ENCODE measurements at regions not wholly inside any gene's neighbourhood (a gene's known extent, or its start where the extent isn't known, plus 50 kb on each side); places are given as distances from the start of the nearest gene placed in this dataset.
A peak's percentile ranks its signal among the peaks of the same experiment; 100 is the strongest.

DNA sequence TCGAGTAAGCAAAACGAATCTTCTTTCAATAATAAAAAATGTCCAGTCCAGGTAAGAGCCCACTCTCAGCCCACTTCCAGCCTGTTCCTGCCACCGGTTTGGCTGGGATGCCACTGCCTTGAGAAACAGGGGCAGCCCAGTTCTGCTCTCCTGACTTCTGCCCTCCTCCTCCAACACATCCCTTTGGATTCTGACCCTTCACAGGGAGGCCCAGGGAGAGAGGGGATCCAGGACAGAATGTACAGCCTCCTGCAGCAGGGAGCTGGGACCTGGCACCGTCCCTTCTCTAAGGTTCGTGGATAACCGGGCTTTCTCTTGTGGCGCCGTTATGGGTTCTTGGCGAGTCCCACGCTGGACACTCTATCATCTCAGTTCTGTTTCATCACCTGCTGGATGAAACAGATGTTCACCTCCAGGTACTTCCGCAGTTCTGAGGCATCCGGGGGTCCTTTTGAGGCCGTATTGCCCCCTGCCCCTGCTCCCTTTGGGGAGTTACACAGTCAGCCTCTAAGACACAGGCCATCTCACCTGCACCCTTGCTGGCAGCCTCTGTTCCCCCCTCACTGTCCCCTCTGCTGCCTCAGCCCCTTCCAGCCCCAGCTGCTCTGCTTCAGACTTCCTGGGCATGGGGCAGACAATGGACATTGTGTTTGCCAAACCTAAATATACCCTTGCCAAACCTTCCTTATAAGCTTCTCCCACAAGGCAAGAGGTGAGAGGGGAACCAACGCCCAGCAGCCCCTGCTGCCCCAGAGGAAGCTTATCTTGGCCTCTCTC is 203.8 kb upstream of the ZMIZ1 start:
- DNase-seq (ENCODE audit: low read depth in 2 of 3, low spot score in 2 of 3) = no peak

DNA sequence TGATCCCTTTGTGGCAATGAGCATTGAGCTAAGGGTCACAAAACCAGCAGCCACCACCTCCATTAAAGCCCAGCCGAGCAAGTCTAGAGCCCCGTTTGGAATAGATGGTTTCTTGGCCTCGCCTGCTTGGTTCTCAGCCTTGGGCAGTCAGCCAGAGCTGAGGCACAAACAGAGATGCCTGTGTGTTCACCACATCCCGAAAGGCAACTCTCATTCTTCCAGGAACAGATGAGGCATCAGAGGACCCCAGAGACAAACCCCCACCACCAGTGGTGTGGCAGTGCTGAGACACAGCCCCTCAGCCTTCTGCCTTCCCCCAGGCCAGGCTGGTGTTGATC is 203.3 kb upstream of the ZMIZ1 start:
- DNase-seq (ENCODE audit: low read depth in 2 of 3, low spot score in 2 of 3) = no peak

DNA sequence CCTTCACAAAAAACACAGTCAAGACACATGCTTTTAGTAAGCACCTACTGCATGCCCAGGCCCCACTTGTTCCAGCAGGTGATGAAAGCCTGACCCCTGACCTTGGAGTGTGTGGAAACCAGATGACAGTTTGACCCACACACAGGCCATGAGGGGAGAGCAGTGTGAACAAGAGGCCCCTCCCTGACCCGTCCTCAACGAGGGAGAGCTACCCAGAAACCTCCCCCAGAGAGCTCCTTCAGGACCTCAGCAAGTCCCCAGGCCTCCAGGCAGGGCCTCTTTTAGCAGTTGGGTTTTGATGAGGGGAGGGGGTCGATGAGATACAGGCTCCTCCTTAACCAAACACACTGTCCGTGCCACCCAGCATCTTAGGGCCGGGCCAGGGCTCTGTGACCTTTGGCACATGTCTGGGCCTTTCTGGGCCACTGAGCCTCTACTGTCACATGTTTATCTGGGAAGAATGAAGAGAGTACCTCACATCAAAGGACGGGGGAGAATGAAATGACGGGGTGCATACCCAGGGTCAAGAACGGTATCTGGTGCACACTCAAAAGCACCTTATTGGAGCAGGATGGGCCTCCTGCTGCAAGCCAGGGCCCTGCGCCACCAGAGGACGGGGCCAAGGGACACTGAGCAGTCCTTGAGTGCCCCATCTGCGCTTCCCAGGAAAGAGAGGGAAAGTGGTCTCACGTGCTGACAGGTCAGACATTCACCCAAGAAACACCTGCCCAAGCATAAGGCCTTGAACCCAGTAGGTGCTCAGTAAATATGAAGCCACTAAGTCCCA is 202.6 kb upstream of the ZMIZ1 start:
- no peak for DNase-seq (ENCODE audit: low read depth in 2 of 3, low spot score in 2 of 3)

DNA sequence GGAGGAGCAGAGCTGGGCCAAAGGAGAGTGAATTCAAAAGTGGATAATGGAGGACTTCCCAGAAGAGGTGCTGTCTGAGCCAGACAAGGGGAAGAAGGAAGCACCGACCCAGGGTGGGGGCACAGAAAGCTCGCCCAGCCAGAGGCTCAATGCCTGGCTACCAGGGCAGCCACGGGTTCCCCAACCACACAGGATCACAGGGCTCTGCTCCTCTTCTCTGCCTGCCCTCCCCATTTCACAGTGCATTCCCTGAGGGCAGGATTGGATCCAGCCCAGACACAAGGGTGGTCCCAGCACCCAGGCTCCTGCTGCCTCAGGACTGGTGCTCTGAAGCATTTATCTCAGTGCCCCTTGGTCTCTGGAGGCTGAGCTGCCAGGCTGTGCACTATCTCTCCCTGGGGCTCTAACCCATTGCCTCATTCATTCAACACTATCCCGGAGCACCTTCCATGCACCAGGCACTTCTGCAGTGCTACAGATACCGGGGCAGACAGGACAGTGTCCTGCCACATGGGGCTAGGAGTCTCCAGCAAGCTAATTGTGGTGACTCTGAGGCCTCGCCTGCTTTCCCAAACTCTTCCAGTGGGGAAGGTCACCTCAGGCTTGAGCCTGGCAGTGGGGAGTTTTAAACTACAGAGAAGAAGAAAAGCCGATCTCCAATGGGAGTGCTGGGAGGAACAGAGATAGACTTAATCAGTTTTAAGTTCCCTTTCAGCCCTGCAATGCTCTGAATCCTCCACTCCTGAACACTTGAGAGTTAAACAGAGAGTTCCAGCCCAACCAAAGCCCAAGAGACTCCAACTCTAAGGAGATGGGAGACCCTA is 201.8 kb upstream of the ZMIZ1 start:
- no peak for DNase-seq (ENCODE audit: low read depth in 2 of 3, low spot score in 2 of 3)

DNA sequence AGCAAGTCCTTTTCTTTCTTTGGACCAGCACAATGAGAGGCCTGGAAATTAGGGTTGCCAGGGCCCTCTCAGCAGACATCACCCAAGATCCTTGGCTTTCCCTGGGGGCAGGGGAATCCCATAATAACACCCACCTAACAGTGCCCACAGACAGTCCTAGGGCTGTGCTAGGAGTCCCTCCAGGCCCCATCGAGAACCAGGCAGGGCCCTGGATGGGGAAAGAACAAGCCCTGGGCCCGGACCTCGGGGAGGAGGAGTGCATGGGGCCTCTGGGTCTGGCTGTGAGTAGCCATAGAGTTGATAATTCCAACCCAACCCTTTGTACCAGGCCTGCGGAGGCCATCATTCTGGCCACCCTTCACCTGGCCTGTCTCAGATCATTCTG is 201.2 kb upstream of the ZMIZ1 start:
- no peak for DNase-seq (ENCODE audit: low read depth in 2 of 3, low spot score in 2 of 3)

DNA sequence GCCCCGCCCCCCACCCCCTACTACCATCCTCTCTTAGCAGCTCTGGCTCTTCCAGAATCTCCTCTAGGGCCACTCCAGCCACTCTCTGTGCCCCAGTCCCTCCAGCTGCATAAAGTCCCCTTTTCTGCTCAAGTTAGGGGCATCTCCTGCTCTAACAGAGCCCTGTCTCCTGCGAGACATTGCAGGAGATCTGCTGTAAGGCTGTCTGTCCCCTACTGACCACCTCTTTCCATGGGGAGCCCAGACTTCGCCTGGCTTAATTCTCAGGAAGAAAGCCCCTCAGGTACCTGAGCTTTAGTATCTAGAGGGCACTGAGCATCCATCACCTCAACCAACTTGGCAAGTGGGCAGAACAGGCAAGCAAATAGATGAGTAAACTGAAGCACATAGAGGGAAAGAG is 200.7 kb upstream of the ZMIZ1 start:
- DNase-seq (ENCODE audit: low read depth in 2 of 3, low spot score in 2 of 3) = no peak

DNA sequence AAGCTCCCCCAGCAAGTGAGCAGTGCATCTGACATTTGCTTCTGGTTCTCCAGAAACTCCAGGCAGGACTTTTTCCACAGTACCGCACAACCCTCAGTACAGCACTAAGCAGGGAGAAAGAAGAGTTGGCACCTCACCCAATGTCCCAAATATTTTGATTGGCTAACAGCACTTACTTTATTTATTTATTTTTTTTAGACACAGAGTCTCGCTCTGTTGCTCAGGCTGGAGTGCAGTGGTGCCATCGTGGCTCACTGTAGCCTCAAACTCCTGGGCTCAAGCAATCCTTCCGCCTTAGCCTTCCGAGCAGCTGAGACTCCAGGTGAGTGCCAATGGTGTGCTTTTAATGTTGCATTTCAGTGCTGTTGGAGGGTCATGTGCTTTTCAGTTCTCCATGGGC is 200.3 kb upstream of the ZMIZ1 start:
- DNase-seq (ENCODE audit: low read depth in 2 of 3, low spot score in 2 of 3) = no peak

DNA sequence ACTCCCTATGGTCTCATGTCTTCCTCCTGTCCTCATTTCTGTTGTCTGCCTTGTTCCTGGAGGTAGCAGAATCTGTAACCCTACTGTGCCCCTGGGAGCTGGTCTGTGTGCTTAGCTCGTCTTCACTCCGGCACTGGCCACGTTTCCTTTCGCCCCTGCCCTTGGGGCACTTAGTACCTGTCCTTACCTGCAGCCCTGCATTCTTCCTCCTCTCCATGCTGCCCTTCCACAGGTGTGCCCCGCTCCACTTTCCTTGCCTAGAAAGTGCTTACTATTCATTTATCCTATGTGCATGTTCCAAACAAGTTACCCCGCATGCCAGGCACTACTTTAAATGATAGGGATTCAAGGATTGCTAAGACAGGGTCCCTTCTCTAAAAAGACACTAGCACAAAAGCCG is 199.9 kb upstream of the ZMIZ1 start:
- DNase-seq (ENCODE audit: low read depth in 2 of 3, low spot score in 2 of 3) = no peak

DNA sequence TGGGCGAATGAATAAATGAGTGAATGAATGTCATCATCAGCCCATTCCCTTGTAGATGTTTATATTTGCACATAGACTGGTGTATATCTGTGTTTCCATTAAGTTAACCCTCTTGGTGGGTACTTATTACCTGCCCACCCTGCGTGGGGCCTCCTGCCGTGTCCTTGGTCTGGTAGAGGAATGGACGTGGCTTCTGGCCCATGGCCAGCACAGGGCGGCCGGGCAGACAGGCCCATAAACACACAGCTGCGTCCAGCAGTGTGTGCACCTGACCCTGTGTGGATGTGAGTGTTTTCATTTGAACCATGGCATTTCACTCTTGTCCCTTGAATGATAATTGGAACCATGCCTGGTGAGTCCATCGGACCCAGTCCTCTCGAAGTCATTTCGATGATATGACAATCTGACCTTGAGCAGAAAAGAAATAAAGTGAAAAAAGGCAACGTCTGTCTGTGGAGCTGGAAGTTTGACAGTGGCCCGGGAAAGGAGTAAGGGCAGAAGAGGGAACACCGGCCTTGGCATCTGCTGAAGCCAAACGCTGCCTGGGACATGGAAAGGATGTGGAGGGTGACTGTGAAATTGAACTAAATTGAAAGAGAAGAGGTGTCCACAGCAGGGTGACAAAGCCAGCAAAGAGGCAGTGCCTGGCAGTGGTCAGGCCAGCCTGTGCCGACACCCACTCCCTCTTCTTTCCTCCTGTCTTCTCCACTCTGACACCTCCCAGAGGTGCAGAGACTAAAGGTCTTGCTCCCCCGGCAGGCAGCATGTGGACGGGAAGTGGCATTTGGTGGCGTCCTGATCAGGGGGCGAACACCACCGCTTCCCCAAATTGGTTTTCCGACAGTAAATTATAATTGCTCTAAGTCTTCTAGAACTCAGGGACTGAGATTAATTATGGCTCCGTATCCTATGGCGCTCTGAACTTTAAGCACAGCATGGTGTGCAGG is 199.0 kb upstream of the ZMIZ1 start:
- DNase-seq (ENCODE audit: low read depth in 2 of 3, low spot score in 2 of 3) = peak in 2 of 3 donors; percentile 20 to 78

DNA sequence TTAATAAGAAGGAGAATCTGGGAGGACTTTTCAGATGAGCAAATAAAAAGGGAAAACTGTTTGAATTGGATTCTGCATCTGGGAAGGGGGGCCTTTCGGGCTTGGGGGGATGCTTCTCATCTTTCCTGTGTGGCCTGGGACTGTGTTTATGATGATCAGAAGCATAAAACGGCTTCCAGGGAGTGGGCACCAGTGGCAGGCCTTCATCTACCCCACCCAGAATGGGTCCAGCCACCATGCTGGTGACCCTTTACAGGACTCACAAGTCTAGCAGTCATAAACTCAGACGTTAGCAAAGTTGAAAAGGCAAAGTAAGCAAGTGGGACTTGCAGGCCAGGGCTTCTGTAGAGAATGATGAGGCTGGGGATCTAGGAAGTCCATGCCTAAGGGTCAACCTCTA is 198.3 kb upstream of the ZMIZ1 start:
- DNase-seq (ENCODE audit: low read depth in 2 of 3, low spot score in 2 of 3) = no peak

DNA sequence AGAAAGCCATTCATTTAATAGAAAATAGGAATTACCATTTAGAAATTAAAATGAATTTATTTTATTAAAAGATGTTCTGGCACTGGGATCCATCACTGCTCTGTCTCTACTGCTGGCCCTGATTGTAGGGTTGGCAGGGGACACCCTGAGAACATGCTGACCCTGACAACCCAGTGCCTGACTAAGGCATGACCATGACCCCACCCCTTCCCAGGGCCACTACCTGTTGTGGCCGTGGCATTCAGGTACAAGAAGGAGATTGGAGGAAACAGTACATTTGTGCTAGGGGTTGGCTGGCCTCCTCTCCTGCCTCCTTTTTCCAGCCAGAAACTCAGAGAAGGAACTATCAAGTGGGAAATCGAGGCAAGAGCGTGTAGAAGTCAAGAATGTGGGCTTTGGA is 197.0 kb upstream of the ZMIZ1 start:
- DNase-seq (ENCODE audit: low read depth in 2 of 3, low spot score in 2 of 3) = no peak

DNA sequence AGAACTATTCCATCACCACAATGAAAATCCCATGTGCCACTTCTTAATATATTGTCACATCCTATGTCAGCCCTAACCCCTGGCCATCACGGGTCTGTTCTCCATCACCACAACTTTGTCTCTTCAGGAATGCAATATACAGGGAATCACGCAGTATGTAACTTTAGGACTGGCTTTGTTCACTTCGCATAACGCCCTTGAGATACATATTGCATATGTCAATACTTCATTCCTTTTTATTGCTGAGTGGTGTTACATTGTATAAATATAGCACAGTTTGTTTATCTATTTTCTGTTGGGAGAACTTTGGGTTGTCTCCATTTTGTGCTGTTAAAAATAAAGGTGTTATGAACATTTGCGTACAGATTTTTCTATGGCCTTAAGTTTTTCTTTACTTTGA is 195.4 kb upstream of the ZMIZ1 start:
- no peak for DNase-seq (ENCODE audit: low read depth in 2 of 3, low spot score in 2 of 3)

DNA sequence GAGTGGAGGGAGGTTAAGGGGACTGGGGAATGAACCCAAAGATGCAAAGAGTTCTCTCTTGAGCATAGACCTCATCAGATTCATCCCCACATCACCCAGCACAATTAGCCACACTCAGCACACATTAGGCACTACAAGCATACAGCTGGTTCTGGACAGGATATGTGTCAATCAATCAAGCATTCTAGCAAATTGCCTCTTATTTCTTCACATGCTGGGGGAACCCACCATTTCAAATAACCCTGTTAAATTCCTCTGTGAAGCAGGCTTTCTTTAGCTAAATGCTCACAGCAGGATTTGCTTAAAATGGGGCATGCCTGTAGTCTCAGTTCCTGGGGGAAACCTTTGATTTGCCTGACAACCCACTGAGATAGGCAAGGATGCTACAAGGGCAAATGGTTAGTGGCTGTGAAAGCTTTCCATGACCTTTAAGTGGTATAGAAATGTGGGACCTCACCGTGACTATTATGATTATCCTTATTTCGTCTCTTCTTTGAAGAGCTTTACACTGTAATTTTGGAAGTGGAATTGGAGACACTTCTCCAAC is 193.4 kb upstream of the ZMIZ1 start:
- DNase-seq (ENCODE audit: low read depth in 2 of 3, low spot score in 2 of 3) = no peak

DNA sequence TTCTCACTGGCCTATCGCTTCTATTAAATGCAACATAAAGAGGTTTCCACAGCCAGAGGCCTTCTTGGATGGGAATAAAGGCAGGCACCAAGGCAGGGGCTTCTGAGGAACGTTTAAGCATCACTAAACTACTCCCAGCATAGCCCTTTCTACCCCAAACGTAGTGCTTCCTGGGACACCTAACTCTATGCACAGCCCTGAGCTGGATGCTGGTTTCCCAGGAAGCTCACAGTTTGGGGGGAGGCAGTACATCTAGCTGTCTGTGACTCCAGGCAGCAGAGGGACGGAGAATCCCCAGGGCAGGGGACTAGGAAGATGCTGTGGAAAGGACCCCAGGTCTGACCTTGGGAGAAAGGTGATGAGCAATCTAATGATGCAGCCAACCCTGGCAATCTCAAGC is 192.8 kb upstream of the ZMIZ1 start:
- DNase-seq (ENCODE audit: low read depth in 2 of 3, low spot score in 2 of 3) = no peak

DNA sequence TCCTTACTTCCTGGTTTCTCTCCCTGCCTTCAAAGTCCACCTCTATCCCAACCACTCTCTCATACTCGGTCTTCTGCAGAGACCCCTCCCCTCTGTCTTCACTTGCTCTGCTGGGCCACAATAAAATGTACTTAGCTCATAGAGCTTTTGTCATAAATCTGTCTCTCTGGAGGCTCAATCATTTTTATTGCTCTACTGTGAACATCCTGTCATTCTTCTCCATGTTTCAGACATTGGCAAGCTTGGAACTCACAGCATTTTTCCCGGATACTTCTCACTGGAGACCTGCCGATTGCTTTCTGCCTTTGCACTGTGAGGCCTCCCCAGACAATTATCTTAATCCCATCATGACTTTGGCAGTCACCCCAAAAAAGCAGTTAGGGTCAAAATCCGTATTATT is 192.3 kb upstream of the ZMIZ1 start:
- no peak for DNase-seq (ENCODE audit: low read depth in 2 of 3, low spot score in 2 of 3)

DNA sequence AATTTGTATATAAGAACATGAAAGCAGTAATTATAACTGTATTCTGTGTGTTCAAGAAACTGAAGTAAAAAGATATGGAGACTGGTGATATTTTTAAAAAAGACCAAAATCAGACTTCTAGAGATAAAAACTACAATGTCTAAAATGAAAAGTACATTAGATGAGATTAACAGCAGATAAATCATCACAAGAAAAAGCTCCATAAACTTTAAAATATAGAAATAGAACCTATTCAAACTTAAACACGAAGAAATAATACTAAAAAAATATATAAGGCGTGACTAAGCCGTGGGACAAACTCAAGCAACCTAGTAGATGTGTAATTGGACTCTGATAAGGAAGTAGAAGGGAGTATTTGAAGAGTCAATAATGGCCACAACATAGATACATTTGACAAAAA is 189.1 kb upstream of the ZMIZ1 start:
- DNase-seq (ENCODE audit: low read depth in 2 of 3, low spot score in 2 of 3) = no peak

DNA sequence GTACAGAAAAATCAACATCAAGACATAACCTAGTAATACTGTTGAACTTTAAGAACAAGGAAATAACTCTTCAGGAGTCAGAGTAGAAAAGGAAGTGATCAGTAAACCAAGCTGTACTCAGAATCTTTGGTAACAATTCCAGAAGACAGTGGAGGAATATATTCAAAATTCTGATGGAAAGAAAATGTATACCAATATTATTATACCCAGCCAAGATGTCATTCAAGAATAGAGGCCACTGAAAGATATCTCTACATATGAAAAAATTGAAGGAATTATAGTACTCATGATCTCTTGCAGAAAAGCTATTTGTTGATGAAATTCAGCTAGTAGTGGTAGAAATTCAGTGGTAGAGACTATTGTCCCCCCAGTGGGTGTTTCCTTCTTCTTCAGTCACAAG is 182.6 kb upstream of the ZMIZ1 start:
- DNase-seq (ENCODE audit: low read depth in 2 of 3, low spot score in 2 of 3) = no peak

DNA sequence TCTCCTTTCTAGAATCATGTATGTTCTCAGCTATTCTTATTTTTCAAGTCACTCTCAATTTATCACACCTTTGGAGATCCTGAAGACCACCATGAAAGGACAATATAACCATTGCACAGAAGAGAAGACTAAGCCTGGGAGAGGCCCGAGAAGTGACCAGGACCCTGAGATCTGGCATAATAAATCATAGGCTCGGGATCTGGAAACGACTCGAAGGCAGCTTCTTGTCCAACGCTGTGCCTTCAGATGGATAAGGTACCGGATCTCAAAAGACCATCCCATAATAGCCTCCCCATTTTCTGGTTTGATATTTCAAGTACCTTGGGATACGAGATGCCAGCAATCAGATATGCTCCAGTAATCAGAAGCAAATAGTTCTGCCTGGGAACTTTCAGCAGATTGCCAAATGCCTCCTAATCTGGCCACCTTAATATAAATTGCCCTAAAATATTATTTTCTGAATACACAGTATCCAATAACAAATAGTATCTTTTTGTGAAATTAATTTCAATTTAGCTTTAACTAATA is 179.2 kb upstream of the ZMIZ1 start:
- no peak for DNase-seq (ENCODE audit: low read depth in 2 of 3, low spot score in 2 of 3)

DNA sequence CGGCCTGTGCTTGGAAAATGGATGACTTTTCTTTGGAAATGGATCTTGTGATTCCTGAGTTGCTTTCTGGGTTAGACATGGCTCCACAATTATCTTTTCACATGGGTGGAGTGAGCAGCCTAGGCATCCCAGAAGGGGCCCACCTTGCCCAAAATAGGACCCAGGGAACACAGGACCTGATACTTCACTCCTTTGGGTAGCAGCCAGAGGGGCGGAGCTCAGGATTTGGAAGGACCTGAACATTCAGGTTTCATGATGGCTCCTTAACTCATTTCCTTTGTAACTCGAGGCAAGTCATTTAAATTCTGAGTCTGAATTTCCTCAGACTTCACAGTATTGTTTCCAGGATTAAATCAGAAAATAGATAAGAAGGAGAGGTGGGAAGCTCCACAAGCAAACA is 178.3 kb upstream of the ZMIZ1 start:
- DNase-seq (ENCODE audit: low read depth in 2 of 3, low spot score in 2 of 3) = no peak

DNA sequence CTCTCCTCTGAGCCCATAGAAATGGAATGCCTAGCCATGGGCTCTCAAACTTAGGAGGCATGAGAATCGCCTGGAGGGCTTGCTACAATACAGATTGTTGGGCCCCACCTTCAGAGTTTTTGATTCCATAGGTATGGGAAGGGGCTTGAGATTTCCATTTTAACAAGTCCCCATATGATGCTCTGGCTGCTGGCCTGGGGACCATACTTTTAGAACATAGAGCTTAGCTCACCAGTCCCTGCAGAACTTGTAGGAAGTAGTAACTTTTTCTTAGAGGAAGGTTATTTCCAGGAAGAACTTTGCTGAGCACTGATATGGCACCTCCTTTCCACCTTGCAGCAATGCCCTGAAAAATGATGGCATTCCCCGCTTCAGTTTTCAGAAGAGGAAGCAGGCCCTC is 177.0 kb upstream of the ZMIZ1 start:
- DNase-seq (ENCODE audit: low read depth in 2 of 3, low spot score in 2 of 3) = no peak

All from hematopoietic multipotent progenitor cell (in vitro differentiated cells).